Choroid plexus epithelial cell (primary cell): ENCODE measurements at regions not wholly inside any gene's neighbourhood (a gene's known extent, or its start where the extent isn't known, plus 50 kb on each side); places are given as distances from the start of the nearest gene placed in this dataset.
A peak's percentile ranks its signal among the peaks of the same experiment; 100 is the strongest.

Experiments used
- DNase-seq: peaks from one replicate; pipeline ENCODE4 v3.0.0-alpha.2; 2010; ENCODE audit warnings: low read depth
- H3K4me3 ChIP-seq: 2 replicates; pipeline ENCODE4 v1.5.1; 2011; ENCODE audit warnings: low read depth, mild to moderate bottlenecking, control low read depth, low read length, moderate library complexity
- CTCF ChIP-seq: conservative IDR thresholded peaks from 2 replicates; pipeline ENCODE4 v1.5.1; 2011; ENCODE audit warnings: low read depth, mild to moderate bottlenecking, control low read depth, inconsistent platforms, low read length, moderate library complexity

- DNase-seq: peak; percentile 65
- TF ChIP-seq CTCF: no peak
- H3K4me3 ChIP-seq: no peak overlapping the region
These were observed 134.3 kb upstream of the RARB start for GRCh38 chr3:25293736-25294135.

- no peak for TF ChIP-seq CTCF
- no peak for DNase-seq
- H3K4me3 ChIP-seq: no peak overlapping the region
These were observed 133.8 kb upstream of the RARB start for GRCh38 chr3:25294169-25294805.

GRCh38 chr3:25297667-25298585 is 130.1 kb upstream of the RARB start:
- peak; percentile 19 for TF ChIP-seq CTCF
- peak; percentile 67 for DNase-seq
- no peak overlapping the region for H3K4me3 ChIP-seq

- TF ChIP-seq CTCF: no peak
- no peak overlapping the region for H3K4me3 ChIP-seq
- no peak for DNase-seq
These were observed 127.9 kb upstream of the RARB start for GRCh38 chr3:25300141-25300540.

- H3K4me3 ChIP-seq: no peak overlapping the region
- TF ChIP-seq CTCF: no peak
- no peak for DNase-seq
These were observed 123.1 kb upstream of the RARB start for GRCh38 chr3:25304916-25305315.

- peak; percentile 60 for DNase-seq
- no peak overlapping the region for H3K4me3 ChIP-seq
- no peak for TF ChIP-seq CTCF
These were observed 122.0 kb upstream of the RARB start for GRCh38 chr3:25306066-25306465.

GRCh38 chr3:25306705-25307104 is 121.4 kb upstream of the RARB start:
- no peak for TF ChIP-seq CTCF
- no peak for DNase-seq
- H3K4me3 ChIP-seq: no peak overlapping the region
